Left lung (tissue), 4 donors: ENCODE measurements at regions not wholly inside any gene's neighbourhood (a gene's known extent, or its start where the extent isn't known, plus 50 kb on each side); places are given as distances from the start of the nearest gene placed in this dataset.

Experiments used
- ATAC-seq: fragments of 200-7000 bp; cut with Tn5 transposase; one replicate; pipeline ENCODE4 v1.9.1; 2020; ENCODE audit warnings: moderate library complexity
- DNase-seq, 4 donors: peaks; one replicate each; pipeline ENCODE4 v3.0.0-alpha.2; 2013 to 2020
- H3K27ac ChIP-seq, 2 donors: fragments of 200-600 bp; sonication (generic) in 1 of 2; one replicate each; pipeline versions ENCODE4 v1.5.0 to v1.8.0; 2020 to 2021
- H3K27me3 ChIP-seq, 2 donors: fragments of 200-600 bp; sonication (generic) in 1 of 2; one replicate each; pipeline versions ENCODE4 v1.5.0 to v1.8.0; 2020 to 2021
- H3K36me3 ChIP-seq, 2 donors: fragments of 200-600 bp; sonication (generic) in 1 of 2; one replicate each; pipeline versions ENCODE4 v1.5.0 to v1.8.0; 2020 to 2021
- H3K4me1 ChIP-seq, 2 donors: fragments of 200-600 bp; one replicate each; pipeline ENCODE4 v1.8.0; 2021
- H3K4me3 ChIP-seq, 2 donors: fragments of 200-600 bp; sonication (generic) in 1 of 2; one replicate each; pipeline versions ENCODE4 v1.5.0 to v1.8.0; 2020 to 2021; ENCODE audit warnings: mild to moderate bottlenecking in 1 of 2
- H3K9me3 ChIP-seq, 2 donors: fragments of 200-600 bp; sonication (generic) in 1 of 2; one replicate each; pipeline versions ENCODE4 v1.5.0 to v1.8.0; 2020 to 2021
- CTCF ChIP-seq, 2 donors: fragments of 200-600 bp; sonication (generic) in 1 of 2; IDR thresholded peaks; one replicate each; pipeline versions ENCODE4 v1.5.0 to v1.8.0; 2021; ENCODE audit warnings: antibody characterized with exemption in 2 of 2
- intact Hi-C, 2 donors: fragments of 100-400 bp; cut with DNase I; formaldehyde crosslinking; loops; one replicate each; pipeline versions ENCODE4 v1.11.2 to v1.14.2; 2022
- donor health status: DM: no; HTN: yes; CAD: no.
- donor health status: DM: no; HTN: no; CAD: no.

DNA sequence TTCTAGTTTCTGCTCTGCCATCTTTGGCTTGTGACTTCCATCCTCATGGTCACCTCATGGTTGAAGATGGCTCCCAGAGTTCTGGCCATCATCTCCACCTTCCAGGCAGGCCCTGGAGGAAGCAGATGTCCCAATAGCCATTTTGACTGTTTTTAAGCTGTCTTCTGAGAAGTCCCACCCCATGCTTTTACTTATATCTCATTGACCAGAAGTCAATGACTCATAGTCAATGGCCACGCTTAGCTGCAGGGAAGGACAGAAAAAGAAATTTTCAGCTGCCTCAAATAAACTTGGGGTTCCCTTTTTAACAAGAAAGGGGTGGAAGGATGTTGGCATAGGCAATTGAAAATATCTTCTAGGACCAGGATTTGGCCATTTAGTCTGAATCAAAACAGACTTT lies 168.1 kb downstream of the AACS start:
- DNase-seq (no peak), ATAC-seq (no peak)
- no peak overlapping the region for H3K4me3 ChIP-seq
- H3K9me3 ChIP-seq, result no peaks in the 10 kb centered on the region
- intact Hi-C loops, result no loop called here
- H3K36me3 ChIP-seq, result no peaks in the 10 kb centered on the region
- peaks cover 0 to 40% of the 10 kb centered on the region in 2 donors for H3K27me3 ChIP-seq
- TF ChIP-seq CTCF (IDR thresholded peaks at IDR 0.05), result no peak
- no peak overlapping the region for H3K27ac ChIP-seq
- no peaks in the 10 kb centered on the region for H3K4me1 ChIP-seq

GRCh38 chr12:125239563-125239962 lies 174.3 kb downstream of the AACS start:
- ATAC-seq (no peak), DNase-seq (no peak)
- Histone ChIP-seq H3K9me3 (no peaks in the 10 kb centered on the region), H3K4me1 (no peaks in the 10 kb centered on the region), H3K4me3 (no peak overlapping the region), H3K27me3 (peaks cover 0 to 56% of the 10 kb centered on the region in 2 donors), H3K27ac (no peak overlapping the region), H3K36me3 (no peaks in the 10 kb centered on the region)
- intact Hi-C loops, result no loop called here
- no peak for TF ChIP-seq CTCF (IDR thresholded peaks at IDR 0.05)

DNA sequence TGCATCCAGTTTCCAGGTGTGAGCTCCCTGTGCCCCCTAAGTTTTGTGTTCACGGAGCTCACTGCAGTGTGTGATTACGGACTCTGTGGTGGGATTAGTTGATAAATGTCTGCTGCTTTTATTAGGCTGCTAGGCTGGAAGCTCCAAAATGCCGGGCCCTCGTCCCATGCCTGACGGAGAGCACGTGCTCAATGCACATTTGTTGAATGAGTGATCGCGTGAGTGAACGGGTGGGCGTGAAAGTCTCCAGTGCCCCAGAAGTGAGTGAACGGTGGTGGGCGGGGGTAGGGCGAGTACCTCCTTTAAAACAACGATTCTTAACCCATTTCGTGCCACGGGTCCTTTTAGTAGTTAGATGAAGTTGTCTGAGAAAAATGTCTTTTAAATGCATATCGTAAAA lies 175.5 kb downstream of the AACS start:
- no peak overlapping the region for H3K27ac ChIP-seq
- intact Hi-C loops, result no loop called here
- ATAC-seq, result no peak

DNA sequence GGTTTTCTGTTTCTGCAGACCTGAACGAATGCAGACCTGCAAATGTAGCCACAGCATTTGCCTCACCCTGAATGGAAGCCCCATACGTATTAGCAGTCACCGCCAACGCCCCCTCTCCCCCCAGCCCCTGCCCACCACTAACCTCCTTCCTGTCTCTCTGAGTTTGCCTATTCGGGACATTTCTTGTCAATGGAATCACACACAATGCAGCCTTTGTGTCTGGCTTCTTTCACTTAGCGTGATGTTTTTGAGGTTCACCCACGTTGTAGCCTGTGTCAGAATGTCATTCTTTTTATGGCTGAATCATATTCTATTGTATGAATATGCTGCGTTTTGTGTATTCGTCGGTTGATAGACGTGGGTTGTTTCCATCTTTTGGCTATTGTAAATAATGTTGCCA lies 178.6 kb downstream of the AACS start:
- Histone ChIP-seq H3K27ac (no peak overlapping the region), H3K4me1 (no peaks in the 10 kb centered on the region), H3K4me3 (no peak overlapping the region), H3K9me3 (no peaks in the 10 kb centered on the region), H3K36me3 (no peaks in the 10 kb centered on the region), H3K27me3 (peaks cover 0 to 70% of the 10 kb centered on the region in 2 donors)
- intact Hi-C loops, result no loop called here
- no peak for ATAC-seq
- no peak for TF ChIP-seq CTCF (IDR thresholded peaks at IDR 0.05)
- DNase-seq, result no peak

More for the DNA sequence above, 175.5 kb downstream of the AACS start:
- TF ChIP-seq CTCF (IDR thresholded peaks at IDR 0.05), result no peak
- Histone ChIP-seq H3K36me3 (no peaks in the 10 kb centered on the region), H3K27me3 (peaks cover 0 to 58% of the 10 kb centered on the region in 2 donors), H3K4me1 (no peaks in the 10 kb centered on the region), H3K9me3 (no peaks in the 10 kb centered on the region), H3K4me3 (no peak overlapping the region)
- no peak for DNase-seq

GRCh38 chr12:125244338-125244737 lies 179.1 kb downstream of the AACS start:
- Histone ChIP-seq H3K4me1 (no peaks in the 10 kb centered on the region), H3K9me3 (no peaks in the 10 kb centered on the region), H3K36me3 (no peaks in the 10 kb centered on the region), H3K4me3 (no peak overlapping the region), H3K27me3 (peaks cover 0 to 74% of the 10 kb centered on the region in 2 donors), H3K27ac (no peak overlapping the region)
- intact Hi-C loops, result no loop called here
- ATAC-seq, result no peak
- no peak for DNase-seq
- TF ChIP-seq CTCF (IDR thresholded peaks at IDR 0.05), result no peak
